Right kidney (tissue), 1 donor: ENCODE measurements at regions not wholly inside any gene's neighbourhood (a gene's known extent, or its start where the extent isn't known, plus 50 kb on each side); places are given as distances from the start of the nearest gene placed in this dataset.
A peak's percentile ranks its signal among the peaks of the same experiment; 100 is the strongest.

ENCODE experiments used
- DNase-seq: peaks from one replicate; pipeline ENCODE4 v3.0.0-alpha.2; 2016

DNA sequence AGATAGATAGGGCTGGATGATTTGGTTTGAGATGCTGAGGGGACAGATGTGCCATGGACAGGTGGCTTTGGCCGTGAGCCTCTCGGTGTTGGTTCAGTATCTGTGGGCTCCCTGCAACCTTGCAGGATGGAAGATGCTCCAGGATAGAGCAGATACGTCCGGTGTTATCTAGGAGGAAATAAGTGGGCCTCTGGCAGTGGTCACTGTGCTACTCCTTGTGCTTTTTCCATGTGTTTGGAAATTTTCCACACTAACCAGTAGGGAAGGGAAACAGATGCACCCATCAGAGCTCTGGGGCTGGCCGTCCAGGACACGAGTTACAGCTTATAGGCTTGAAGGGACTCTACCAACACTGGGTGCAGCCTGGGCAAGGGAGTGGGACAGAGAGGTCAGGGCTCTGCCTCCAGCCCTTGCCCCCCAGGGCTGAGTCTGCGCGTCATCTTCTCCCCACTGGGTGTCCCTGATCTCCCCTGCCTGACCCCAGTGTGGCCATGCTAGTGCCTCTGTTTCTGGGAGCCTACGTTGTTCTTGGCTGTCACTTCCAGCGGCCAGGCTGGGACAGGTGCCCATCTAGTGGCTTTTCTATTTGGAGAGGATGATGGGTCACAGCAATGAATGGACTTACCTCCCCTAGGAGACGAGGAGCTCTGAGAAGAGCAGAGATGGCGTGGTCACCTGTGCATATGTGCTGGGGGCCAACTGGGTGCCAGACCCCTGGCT, 166.9 kb downstream of the SEC14L1 start:
- no peak for DNase-seq

DNA sequence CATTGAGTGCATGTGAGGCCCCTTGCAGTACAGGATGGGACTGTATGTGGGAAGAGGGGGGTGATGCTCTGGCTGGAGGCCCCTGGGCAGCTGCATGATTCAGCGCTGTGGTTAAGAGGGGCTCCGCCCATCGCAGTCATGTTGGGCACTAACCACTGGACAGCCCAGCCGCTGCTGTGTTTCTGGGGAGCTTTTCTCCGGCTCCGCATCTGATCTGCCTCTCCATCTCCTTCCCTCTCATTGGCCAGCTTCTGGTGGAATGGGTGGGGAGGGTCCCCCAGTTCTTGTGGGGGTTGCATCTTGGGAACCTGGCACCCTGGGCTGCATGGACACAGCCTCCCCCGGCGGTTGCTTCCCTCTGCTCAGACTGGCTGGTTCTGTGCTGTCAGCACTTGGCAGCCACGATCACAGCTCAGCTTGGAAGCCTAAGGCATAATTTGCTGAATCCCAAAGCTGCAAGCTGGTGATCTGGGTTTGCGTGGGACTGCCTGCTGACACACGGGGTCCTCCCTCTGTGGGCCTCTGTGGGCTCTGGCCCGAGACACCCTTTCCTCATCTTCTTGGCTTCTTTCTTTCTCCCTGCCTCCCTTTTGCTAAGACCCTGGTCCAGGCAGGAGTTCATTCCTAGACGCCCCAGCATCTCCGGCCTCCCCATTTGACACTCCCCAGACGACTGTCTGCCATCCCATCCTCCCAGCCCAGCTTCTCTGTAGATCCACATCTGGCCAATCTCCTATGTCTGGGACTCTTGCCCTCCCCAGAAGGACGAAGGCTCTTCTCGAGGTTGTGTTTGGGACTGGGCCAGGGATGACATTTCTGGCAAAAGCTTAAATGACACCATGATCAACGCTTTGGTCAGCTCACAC, 168.3 kb downstream of the SEC14L1 start:
- no peak for DNase-seq

DNA sequence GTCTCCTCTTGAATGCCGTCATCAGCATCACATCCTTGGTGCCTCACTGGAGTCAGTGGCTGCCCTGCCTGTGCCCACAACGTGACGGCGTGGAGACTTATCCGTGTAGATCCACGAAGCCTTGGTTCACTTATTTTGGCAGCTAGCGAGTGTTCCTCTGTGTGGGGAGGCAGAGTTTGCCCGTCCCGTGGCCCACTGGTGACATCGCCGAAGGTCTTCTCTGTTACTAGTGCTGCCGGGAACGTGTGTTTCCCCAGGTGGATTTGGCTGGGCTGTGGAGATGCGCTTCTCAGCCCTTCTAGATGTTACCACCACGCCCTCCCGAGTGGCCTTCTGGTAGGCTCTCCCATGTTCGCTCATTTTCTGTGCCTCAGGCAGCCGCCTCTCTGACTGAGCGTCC, 169.6 kb downstream of the SEC14L1 start:
- no peak for DNase-seq

DNA sequence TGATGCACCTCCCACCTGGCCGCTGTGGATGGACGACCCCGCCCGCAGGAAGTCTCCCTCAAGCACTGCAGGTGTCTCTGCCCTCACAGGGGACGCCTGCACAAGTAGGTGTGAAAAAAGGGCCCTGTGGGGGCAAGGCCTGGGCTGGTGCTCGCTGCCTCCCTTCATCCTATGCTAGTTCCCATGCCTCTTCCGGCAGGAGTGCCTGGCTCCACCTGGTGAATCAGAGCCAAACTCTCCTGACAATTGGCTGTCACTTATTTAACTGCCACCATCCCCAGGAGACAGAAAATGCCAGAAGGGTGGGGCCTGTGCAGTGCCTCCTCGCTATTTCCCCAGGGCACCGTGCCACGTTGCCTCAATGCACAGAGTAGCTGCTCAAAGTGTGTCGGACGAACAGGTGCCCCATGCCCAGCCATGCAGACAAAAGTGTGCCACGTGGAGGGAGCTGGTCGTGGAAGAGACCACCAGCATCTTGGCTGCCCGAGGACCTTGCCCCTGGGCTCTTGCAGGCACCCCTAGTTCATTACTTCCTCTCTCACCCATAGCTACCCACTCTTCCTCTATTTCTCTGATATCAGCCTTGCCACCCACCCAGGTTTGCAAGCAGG, 170.7 kb downstream of the SEC14L1 start:
- DNase-seq, result no peak

DNA sequence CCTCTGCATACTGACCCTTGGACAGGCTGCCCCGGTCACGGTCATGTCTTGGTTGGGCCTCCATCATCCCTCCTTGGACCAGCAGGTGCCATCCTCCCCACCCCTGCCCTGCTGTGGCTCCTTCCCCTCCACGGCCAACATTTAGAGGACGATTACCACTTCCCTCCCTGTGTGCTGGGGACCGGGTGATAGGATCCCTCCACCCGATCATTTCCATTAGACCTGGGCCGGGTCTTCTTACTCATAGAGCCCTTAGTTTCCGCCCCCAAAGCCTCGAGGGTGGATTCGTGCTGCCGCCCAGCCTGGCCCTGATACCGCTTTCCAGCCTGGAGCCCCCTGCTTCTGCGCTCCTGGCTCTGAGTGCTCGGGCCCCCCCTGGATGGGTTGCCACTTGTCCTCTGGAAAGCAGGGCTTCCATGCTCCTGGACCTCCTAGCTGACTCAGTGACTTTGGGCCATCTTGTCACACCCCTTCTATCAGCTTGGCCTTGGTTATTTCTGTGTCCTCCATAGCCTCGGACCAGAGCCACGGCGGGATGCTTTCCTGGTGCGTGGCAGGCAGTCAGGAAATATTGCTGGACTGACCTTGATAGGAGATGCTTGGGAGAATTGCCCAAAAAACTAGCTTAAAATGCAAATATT, 171.4 kb downstream of the SEC14L1 start:
- no peak for DNase-seq

DNA sequence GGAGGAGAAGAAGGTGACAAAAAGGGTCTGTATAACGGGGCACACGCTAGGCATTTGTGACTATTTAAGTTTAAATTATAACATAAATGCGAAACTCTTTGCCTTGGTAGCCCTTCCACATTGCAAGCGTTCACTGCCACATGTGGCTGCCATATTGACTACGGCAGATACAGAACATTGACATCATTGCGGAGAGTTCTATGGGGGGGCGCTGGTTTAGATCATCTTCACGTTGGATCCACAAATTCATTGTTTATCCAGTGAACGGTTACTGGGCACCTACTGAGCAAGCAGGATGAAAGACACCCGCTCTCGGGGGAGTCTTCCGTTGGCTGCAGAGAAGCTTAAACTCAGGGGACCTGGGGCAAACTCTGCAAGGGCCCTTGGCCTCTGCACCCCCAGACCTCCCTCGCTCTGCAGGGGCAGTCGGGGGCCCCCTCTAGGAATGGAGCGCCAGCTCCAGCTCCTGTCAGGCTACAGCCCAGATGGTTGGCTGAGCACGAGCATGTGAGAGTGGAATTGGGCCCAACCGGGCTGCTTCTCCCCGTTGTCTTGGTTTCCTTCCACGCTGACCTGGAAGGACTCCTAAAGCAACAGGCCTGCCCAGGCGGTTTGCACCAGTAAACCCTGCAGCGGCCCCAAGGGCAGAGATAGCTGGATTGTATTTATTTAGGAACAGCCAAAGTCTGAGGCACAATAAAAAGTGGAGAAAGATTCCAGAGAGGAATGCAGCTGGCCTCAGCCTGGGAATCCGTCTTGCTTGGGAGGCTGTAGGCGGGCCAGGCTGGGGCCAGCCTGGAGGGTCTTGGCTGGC, 172.2 kb downstream of the SEC14L1 start:
- DNase-seq, result peak; percentile 52

DNA sequence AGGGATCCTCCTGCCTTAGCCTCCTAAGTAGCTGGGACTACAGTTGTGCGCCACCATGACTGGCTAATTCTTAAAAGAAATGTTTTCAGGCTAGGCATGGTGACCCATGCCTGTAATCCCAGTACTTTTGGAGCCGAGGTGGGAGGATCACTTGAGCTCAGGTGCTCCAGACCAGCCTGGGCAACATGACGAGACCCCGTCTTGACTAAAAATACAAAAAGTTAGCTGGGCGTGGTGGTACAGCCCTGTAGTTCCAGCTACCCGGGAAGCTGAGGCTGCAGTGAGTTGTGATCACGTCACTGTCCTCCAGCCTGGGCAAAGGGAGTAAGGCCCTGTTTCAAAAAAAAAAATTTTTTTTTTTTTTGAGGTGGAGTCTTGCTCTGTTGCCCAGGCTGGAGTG, 173.1 kb downstream of the SEC14L1 start:
- no peak for DNase-seq

DNA sequence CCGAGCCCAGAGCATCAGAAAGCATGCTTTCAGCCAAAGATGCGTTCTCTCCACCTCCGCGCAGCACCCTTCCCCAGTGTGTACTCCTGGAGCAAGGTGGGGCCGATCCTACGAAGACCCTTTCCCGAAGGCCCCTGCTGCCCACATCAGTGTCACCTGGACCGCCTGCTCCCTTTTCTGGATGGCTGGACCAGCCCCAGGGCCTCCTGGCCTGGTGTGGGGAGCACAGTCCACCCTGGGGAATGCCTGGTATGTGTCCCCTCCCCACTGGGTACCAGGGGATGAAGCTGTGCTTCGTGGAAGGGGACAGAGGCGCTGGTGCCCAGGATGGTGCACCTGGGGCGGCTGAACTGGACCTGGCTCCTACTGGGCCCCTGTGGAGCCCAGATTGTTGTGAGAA, 173.8 kb downstream of the SEC14L1 start:
- DNase-seq, result no peak

DNA sequence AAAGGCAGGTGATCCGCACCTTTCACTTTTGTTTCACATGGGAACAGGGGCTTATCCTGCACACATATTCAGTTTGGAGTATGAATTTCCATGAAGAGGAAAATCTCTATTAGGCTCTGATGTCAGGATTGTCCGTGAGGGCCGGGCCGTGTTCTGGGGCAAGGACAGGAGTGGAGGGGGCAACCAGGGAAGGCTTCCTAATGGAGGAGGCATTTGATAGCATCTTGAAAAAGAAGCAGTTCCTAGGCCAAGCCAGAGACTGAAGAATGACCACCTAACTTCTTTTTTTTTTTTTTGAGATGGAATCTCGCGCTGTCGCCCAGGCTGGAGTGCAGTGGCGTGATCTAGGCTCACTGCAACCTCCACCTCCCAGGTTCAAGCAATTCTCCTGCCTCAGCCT, 174.2 kb downstream of the SEC14L1 start:
- DNase-seq, result no peak

DNA sequence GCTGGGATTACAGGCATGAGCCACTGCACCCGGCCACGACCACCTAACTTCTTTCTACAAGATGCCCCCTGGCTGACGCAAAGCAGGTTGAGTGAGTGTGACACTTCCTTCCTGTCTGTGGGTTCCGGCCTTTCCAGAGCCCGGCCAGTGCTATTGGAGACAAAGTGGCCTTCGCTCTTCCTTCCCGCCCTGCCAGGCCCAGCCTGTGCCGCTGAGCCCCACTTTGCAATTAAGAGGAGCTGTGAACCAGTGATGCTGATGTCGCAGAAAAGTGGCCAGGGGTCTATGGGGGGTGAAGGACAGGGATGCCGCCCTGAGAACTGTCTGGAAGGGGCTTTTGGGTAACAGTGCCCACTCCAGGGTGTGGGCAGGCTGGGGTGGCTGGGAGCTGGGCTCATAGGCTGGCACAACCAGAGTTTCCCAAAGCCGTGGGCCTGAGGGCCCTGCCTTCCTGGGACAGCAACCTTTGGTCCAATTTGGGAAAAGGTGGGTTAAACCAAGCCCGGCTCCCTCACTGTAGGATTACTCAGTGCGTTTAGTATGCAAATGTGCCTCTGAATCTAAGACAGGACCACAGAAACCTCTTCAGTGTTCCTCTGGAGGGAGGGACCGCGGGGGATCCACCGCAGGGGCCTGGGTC, 174.9 kb downstream of the SEC14L1 start:
- no peak for DNase-seq

DNA sequence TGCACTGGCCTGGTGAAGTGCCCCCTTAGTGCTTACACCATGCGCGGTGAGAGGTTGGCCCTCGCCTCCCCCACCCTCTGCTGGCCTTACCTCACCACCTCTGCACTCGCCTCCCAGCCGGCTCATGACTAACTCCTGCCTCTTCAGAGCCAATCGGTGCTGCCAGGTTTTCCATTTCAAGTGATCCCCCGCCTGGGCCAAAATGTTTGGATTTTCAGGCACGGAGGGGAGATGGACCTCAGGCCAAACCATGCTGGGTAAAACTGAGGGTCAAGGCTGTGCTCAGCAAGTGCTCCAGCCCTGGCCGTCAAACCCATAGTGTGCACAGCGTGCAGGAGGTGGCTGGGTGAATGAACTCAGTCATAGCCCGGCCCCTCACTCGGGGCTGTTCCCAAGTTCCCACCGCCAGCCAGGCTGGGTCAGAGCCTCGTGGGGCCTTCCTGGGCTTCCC, 175.4 kb downstream of the SEC14L1 start:
- no peak for DNase-seq

DNA sequence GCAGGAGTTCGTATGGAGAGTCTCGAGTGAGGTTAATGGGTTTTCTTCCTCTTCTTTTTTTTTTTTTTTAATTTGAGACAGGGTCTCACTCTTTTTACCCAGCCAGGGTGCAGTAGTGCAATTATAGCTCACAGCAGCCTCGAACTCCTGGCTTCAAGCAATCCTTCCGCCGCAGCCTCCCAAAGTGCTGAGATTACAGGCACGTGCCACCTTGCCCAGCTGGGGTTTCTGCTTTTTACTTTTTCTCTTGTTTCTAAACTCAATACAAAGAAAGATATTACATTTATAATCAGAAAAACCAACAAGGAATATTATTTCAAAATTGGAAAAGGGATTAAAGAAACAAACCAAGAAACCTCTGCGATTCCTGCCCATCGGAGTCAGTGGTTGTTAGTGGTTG, 175.9 kb downstream of the SEC14L1 start:
- DNase-seq, result no peak

DNA sequence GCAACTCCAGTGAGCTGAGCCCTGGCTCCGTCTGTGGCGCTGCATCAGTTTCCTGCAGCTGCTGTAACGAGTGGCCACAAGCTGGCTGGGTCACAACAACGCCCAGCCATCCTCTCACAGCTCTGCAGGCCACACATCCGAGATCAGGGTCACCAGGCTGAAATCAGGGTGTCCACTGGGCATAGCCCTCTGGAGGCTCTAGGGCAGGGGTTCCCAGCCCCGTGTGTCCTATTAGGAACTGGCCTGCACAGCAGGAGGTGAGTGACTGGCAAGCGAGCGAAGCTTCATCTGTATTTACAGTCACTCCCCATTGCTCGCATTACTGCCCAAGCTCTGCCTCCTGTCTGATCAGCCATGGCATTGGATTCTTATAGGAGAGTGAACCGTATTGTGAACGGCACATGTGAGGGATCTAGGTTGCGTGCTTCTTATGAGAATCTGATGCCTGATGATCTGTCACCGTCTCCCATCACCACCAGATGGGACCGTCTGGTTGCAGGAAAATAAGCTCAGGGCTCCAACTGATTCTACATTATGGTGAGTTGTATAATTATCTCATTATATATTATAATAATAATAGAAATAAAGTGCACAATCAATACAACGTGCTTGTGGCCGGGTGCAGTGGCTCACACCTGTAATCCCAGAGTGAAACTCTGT, 176.5 kb downstream of the SEC14L1 start:
- DNase-seq, result no peak

DNA sequence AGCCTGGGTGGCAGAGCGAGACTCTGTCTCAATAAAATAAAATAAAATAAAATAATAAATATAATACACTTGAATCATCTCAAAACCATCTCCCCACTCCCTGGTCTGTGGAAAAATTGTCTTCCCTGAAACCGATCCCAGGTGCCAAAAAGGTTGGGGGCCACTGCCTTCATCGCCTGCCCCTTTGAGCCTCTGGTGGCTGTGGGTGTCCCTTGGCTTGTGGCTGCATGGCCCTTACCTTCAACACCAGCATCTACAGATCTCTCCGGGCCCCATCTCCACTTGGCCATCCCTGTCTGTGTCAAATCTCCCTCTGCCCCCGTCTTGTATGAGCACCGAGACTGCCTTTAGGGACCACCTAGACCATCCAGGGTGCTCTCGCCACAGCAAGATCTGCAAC, 177.3 kb downstream of the SEC14L1 start:
- DNase-seq, result no peak

DNA sequence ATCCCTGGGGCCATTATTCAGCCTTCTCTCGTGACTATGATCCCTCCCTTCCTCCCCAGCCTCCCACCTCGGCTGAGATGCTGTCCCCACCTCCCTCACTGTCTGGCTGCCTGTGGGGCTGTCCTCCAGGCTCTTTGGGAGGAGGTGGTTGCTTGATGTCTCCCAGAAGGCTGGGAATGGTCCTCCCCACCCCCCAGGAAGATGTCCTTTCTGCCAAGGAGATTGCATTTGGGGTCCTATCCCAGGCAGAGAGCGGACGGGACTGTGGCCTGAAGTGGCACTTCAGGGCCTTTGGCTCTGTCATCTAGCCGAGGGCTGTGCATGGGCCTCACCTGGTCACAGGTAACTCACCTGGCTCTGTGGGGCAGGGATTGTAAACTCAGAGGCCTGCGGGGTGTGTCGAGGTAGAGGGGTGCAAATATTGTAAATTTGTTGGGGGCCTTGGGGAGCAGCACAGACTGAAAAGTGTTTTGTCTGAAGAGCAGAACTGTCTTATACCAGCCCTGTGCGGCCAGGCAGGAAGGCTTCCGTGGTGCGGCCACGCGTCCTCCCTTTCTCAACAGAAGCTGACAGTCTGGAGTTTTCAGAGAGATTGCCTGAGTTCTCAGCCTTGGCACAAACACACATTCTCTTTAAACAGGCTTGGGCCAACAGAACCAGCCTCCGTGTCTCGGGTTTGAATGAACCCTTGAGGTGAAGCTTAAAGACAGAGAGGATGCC, 177.9 kb downstream of the SEC14L1 start:
- no peak for DNase-seq

DNA sequence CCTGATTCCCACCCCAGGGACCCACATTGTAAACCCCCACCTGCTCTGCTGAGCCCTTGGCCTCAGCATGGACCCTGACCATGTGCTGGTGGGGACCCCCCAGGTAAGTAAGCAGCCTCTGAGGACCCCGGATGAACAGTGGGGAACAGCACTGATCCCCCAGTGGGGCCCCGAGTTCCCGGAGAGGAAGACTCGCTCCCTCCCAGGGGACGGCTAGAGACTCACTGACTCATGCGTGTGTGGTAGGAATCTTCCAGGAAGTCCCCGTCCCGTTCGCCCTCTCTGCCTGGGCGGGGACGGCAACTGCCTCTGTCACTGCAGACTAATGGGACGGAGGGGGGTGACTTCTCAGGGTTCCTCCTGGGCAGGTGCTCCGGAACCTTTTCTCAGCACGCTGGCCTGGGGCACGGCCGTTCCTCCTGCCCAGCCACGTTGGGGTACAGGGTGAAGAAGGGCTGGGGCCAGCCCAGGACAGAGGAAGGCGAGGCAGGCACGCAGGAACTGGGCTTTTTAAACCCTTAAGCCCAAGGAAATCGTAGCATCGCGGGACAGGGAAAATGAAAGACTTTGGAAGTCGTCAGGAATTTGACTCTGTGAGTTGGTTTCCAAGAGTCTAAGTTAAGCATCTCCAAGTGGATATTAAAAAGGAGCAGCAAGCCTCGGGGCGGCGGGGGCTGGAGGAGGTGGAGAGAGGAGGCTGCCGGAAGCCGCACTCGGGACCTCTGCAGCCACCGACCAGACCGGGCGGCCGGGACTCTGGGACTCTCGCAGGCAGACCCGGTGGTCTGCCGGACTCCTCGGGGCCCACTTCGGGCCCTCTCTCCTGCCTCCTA, 178.7 kb downstream of the SEC14L1 start:
- peak; percentile 51 for DNase-seq

DNA sequence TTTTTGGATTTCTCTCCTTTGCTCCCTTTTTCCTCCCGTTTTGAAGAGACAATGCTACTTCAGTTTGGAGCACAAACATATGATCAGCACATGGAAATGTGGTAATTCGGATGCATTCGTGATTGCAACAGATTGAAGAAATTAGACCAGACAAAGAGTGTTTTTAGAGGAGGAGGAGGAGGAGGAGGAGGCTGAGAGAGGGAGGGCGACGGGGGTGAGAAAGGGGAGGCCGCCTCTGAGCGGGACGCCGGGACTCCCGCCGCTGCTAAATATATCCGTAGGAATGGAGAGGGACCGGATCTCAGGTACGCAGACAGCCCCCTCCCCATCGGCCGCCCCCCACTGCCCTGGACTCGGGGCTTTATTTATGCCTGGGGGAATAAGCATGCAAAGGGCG, 179.3 kb downstream of the SEC14L1 start:
- DNase-seq, result no peak

DNA sequence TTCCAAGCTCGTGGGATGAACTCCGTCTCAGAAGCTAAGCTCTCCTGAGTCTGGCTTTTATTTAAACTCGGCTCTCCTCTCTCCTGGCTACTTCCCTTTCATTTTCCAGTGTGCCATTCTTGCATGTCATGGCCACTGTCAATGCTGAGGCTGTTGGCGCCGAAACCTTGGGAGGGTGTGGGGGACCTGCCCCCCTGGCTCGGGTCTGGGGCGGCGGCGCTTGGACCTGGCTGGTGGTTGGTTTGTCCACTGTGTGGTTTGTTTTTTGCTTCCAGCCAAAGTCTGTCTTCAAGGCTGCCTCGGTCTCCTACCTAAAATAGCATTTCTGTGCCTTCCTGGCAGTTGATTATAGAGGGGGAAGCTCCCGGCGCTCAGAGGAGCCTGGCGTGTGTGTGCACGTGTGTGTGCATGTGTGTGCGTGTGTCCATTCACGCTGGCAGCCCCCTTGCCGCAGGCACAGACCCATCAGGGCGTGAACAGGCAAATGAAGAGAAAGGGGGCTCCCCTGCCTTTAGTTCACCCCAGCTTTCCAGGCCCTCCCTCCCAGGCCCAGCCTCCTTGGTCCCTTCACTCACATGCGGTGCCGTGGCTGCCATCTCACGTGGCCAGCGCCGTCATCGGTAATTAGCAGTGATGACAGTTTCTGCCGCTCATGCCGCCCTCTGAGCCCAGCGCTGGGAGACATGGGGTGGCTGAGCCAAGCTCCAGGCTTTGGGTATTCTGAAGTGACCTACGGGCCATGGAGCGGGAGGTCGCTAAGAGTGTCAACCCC, 179.9 kb downstream of the SEC14L1 start:
- no peak for DNase-seq
